ENCODE measurements at regions not wholly inside any gene's neighbourhood (a gene's known extent, or its start where the extent isn't known, plus 50 kb on each side); places are given as distances from the start of the nearest gene placed in this dataset.

DNA sequence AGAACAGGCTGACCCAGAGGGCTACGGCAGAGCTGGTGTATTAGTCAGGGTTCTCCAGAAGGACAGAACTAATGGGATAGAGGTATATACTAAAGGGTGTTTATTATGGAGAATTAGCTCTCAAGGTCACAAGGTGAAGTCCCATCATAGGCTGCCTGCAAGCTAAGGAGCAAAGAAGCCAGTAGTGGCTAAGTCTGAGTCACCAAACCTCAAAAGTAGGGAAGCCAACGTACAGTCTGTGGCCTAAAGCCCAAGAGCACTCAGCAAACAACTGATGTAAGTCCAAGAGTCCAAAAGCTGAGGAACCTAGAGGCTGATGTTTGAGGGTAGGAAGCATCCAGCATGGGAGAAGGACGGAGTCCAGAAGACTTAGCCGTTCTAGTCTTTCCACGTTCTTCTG lies 179.2 kb downstream of the BACH1 start:
- Histone ChIP-seq H3K9ac (ENCODE audit: insufficient read depth, low read length, poor library complexity, severe bottlenecking) (no peak overlapping the region), H3K79me2 (ENCODE audit: insufficient read depth, low read length) (no peaks in the 10 kb centered on the region), H3K27ac (ENCODE audit: low read depth in 1 of 2, low read length in 2 of 2) (no peak overlapping the region), H3K27me3 (ENCODE audit: control insufficient read depth in 2 of 2, insufficient read depth in 2 of 2, low read length in 2 of 2) (no peaks in the 10 kb centered on the region), H2AFZ (ENCODE audit: insufficient read depth, low read depth, low read length, poor library complexity, severe bottlenecking) (no peak overlapping the region), H3K4me1 (ENCODE audit: control insufficient read depth in 1 of 2, insufficient read depth in 2 of 2, low read length in 2 of 2) (peaks cover 0 to 2% of the 10 kb centered on the region in 2 donors), H3K4me2 (replicated peaks; ENCODE audit: extremely low read depth, low read length, poor library complexity, severe bottlenecking) (no peak overlapping the region), H3K4me3 (replicated peaks in 1 of 3; ENCODE audit: low read depth in 2 of 3, low read length in 3 of 3) (no peak overlapping the region), H4K20me1 (ENCODE audit: insufficient read depth, low read length) (no peaks in the 10 kb centered on the region), H3K9me3 (replicated peaks in 1 of 2; ENCODE audit: control insufficient read depth in 1 of 2, insufficient read depth in 1 of 2, low read length in 2 of 2) (no peaks in the 10 kb centered on the region), H3K36me3 (replicated peaks in 1 of 2; ENCODE audit: control insufficient read depth in 1 of 2, insufficient read depth in 2 of 2, low read length in 2 of 2) (peaks cover 0 to 5% of the 10 kb centered on the region in 2 donors)
- peaks cover 18 to 23% of the 10 kb centered on the region in 2 donors for H3K36me3 Mint-ChIP-seq
- H3K27me3 Mint-ChIP-seq (ENCODE audit: low read depth in 3 of 3), result peaks cover 1 to 3% (median 2%) of the 10 kb centered on the region in 3 donors
- intact Hi-C loops (cut with micrococcal nuclease), result loop anchor here (2.0 to 10.0 kb wide), 3 partner anchors 371 to 567 kb away; no protein-coding TSS in a partner anchor
- H3K4me3 Mint-ChIP-seq, result no peak overlapping the region
- H3K4me1 Mint-ChIP-seq, result peaks cover 16% of the 10 kb centered on the region
- TF ChIP-seq, protein P1, sequence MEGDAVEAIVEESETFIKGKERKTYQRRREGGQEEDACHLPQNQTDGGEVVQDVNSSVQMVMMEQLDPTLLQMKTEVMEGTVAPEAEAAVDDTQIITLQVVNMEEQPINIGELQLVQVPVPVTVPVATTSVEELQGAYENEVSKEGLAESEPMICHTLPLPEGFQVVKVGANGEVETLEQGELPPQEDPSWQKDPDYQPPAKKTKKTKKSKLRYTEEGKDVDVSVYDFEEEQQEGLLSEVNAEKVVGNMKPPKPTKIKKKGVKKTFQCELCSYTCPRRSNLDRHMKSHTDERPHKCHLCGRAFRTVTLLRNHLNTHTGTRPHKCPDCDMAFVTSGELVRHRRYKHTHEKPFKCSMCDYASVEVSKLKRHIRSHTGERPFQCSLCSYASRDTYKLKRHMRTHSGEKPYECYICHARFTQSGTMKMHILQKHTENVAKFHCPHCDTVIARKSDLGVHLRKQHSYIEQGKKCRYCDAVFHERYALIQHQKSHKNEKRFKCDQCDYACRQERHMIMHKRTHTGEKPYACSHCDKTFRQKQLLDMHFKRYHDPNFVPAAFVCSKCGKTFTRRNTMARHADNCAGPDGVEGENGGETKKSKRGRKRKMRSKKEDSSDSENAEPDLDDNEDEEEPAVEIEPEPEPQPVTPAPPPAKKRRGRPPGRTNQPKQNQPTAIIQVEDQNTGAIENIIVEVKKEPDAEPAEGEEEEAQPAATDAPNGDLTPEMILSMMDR (IDR thresholded peaks at IDR 0.05), result no peak
- H3K9me3 Mint-ChIP-seq, result peaks cover 0 to 4% (median 0%) of the 10 kb centered on the region in 7 donors
- DNase-seq, result no peak
- H3K27ac Mint-ChIP-seq, result peak overlapping the region in 2 of 7 donors; percentile 15 to 43
- WGBS (ENCODE audit: insufficient coverage), result 42% methylated on average over 2 of the region's 5 CpGs

DNA sequence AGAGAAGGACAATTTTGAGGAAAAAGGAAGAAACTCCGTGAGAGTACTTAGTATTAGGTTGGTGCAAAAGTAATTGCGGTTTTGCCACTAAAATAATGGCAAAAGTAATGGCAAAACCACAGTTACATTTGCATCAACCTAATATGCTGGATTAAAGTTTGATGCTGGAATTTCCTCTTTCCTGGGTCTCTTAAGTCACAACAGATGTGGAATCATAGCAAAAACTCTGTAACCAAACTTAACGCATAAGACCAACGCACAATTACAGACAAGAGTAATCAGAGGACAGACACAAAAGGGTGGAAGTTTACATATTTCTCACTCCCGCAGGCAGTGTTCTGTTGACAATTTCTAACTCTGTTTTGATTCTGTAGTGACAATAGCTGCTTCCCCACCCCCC lies 182.4 kb downstream of the BACH1 start:
- Histone ChIP-seq H4K20me1 (ENCODE audit: insufficient read depth, low read length) (no peaks in the 10 kb centered on the region), H3K27me3 (ENCODE audit: control insufficient read depth in 2 of 2, insufficient read depth in 2 of 2, low read length in 2 of 2) (no peaks in the 10 kb centered on the region), H3K4me1 (ENCODE audit: control insufficient read depth in 1 of 2, insufficient read depth in 2 of 2, low read length in 2 of 2) (peaks cover 0 to 2% of the 10 kb centered on the region in 2 donors), H3K36me3 (replicated peaks in 1 of 2; ENCODE audit: control insufficient read depth in 1 of 2, insufficient read depth in 2 of 2, low read length in 2 of 2) (no peaks in the 10 kb centered on the region), H3K9ac (ENCODE audit: insufficient read depth, low read length, poor library complexity, severe bottlenecking) (no peak overlapping the region), H3K27ac (ENCODE audit: low read depth in 1 of 2, low read length in 2 of 2) (no peak overlapping the region), H3K4me3 (replicated peaks in 1 of 3; ENCODE audit: low read depth in 2 of 3, low read length in 3 of 3) (no peak overlapping the region), H3K4me2 (replicated peaks; ENCODE audit: extremely low read depth, low read length, poor library complexity, severe bottlenecking) (no peak overlapping the region), H3K9me3 (replicated peaks in 1 of 2; ENCODE audit: control insufficient read depth in 1 of 2, insufficient read depth in 1 of 2, low read length in 2 of 2) (peaks cover 4 to 11% of the 10 kb centered on the region in 2 donors), H3K79me2 (ENCODE audit: insufficient read depth, low read length) (no peaks in the 10 kb centered on the region), H2AFZ (ENCODE audit: insufficient read depth, low read depth, low read length, poor library complexity, severe bottlenecking) (no peak overlapping the region)
- peaks cover 0 to 11% (median 8%) of the 10 kb centered on the region in 7 donors for H3K9me3 Mint-ChIP-seq
- TF ChIP-seq, protein P1 (IDR thresholded peaks at IDR 0.05), result no peak
- intact Hi-C loops (cut with micrococcal nuclease), result no loop called here
- H3K36me3 Mint-ChIP-seq, result peaks cover 18 to 33% of the 10 kb centered on the region in 2 donors
- no peak overlapping the region for H3K4me3 Mint-ChIP-seq
- WGBS (ENCODE audit: insufficient coverage), result 100% methylated on average over 1 of the region's 5 CpGs
- DNase-seq, result no peak
- H3K27ac Mint-ChIP-seq, result no peak overlapping the region
- H3K27me3 Mint-ChIP-seq (ENCODE audit: low read depth in 3 of 3), result peaks cover 0 to 3% (median 1%) of the 10 kb centered on the region in 3 donors
- H3K4me1 Mint-ChIP-seq, result peaks cover 15% of the 10 kb centered on the region

All from CD14-positive monocyte (primary cell).